ENCODE measurements at regions not wholly inside any gene's neighbourhood (a gene's known extent, or its start where the extent isn't known, plus 50 kb on each side); places are given as distances from the start of the nearest gene placed in this dataset.

GRCh38 chr6:125446011-125446410 lies 144.2 kb upstream of the HDDC2 start:
- peaks cover 13% of the 10 kb centered on the region for H3K9me3 Mint-ChIP-seq
- no peaks in the 10 kb centered on the region; the same call in 1 of the 2 replicates for H3K27me3 Mint-ChIP-seq (ENCODE audit: low read depth)
- no peak overlapping the region for H3K27ac Mint-ChIP-seq
- TF ChIP-seq MXD4 (CRISPR knock-in tag; IDR thresholded peaks at IDR 0.05; ENCODE audit: borderline replicate concordance) (no peak), SP1 (CRISPR knock-in tag; conservative IDR thresholded peaks at IDR 0.05) (no peak), SMAD4 (CRISPR knock-in tag; IDR thresholded peaks at IDR 0.05) (no peak), PRRX2 (CRISPR knock-in tag; IDR thresholded peaks at IDR 0.05) (no peak)
- ATAC-seq (no peak), DNase-seq (ENCODE audit: low spot score) (no peak)
- no peak overlapping the region for H3K4me3 Mint-ChIP-seq
- POLR2A ChIA-PET = no interaction called here
- CTCF ChIA-PET = no interaction called here
- H3K4me1 Mint-ChIP-seq = peaks cover 27% of the 10 kb centered on the region
- H3K36me3 Mint-ChIP-seq = peaks cover 4% of the 10 kb centered on the region

GRCh38 chr6:125451750-125452149 lies 150.0 kb upstream of the HDDC2 start:
- no peak for DNase-seq (ENCODE audit: low spot score)
- H3K4me1 Mint-ChIP-seq = peaks cover 2% of the 10 kb centered on the region
- H3K36me3 Mint-ChIP-seq = peaks cover 33% of the 10 kb centered on the region
- no peak for ATAC-seq
- TF ChIP-seq NR3C1 (CRISPR knock-in tag; conservative IDR thresholded peaks at IDR 0.05; ENCODE audit: low read depth) (no peak), ERG (CRISPR knock-in tag; IDR thresholded peaks at IDR 0.05) (no peak), USF1 (CRISPR knock-in tag; IDR thresholded peaks at IDR 0.05) (no peak), FOXK1 (CRISPR knock-in tag; IDR thresholded peaks at IDR 0.05) (no peak), ZBTB43 (CRISPR knock-in tag; IDR thresholded peaks at IDR 0.05) (no peak), GTF2I (CRISPR knock-in tag; conservative IDR thresholded peaks at IDR 0.05) (no peak), HMGXB4 (CRISPR knock-in tag; IDR thresholded peaks at IDR 0.05) (no peak), ZNF232 (CRISPR knock-in tag; IDR thresholded peaks at IDR 0.05) (no peak), NR2C2 (CRISPR knock-in tag; IDR thresholded peaks at IDR 0.05) (no peak), GRHL2 (CRISPR knock-in tag; IDR thresholded peaks at IDR 0.05; ENCODE audit: insufficient replicate concordance, severe bottlenecking) (no peak), RORB (CRISPR knock-in tag; IDR thresholded peaks at IDR 0.05) (no peak), ZNF317 (CRISPR knock-in tag; IDR thresholded peaks at IDR 0.05; ENCODE audit: borderline replicate concordance, low read depth) (no peak), ATF1 (CRISPR knock-in tag; IDR thresholded peaks at IDR 0.05) (no peak), ATF2 (CRISPR knock-in tag; IDR thresholded peaks at IDR 0.05; ENCODE audit: borderline replicate concordance, low read depth) (no peak), E2F1 (CRISPR knock-in tag; IDR thresholded peaks at IDR 0.05) (no peak), OVOL2 (CRISPR knock-in tag; IDR thresholded peaks at IDR 0.05; ENCODE audit: borderline replicate concordance) (no peak), TEAD1 (CRISPR knock-in tag; IDR thresholded peaks at IDR 0.05) (no peak), SOX15 (CRISPR knock-in tag; IDR thresholded peaks at IDR 0.05) (no peak)
- TF ChIP-seq, protein P1, sequence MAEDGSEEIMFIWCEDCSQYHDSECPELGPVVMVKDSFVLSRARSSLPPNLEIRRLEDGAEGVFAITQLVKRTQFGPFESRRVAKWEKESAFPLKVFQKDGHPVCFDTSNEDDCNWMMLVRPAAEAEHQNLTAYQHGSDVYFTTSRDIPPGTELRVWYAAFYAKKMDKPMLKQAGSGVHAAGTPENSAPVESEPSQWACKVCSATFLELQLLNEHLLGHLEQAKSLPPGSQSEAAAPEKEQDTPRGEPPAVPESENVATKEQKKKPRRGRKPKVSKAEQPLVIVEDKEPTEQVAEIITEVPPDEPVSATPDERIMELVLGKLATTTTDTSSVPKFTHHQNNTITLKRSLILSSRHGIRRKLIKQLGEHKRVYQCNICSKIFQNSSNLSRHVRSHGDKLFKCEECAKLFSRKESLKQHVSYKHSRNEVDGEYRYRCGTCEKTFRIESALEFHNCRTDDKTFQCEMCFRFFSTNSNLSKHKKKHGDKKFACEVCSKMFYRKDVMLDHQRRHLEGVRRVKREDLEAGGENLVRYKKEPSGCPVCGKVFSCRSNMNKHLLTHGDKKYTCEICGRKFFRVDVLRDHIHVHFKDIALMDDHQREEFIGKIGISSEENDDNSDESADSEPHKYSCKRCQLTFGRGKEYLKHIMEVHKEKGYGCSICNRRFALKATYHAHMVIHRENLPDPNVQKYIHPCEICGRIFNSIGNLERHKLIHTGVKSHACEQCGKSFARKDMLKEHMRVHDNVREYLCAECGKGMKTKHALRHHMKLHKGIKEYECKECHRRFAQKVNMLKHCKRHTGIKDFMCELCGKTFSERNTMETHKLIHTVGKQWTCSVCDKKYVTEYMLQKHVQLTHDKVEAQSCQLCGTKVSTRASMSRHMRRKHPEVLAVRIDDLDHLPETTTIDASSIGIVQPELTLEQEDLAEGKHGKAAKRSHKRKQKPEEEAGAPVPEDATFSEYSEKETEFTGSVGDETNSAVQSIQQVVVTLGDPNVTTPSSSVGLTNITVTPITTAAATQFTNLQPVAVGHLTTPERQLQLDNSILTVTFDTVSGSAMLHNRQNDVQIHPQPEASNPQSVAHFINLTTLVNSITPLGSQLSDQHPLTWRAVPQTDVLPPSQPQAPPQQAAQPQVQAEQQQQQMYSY (CRISPR knock-in tag; IDR thresholded peaks at IDR 0.05) = no peak
- TF ChIP-seq, protein P2, sequence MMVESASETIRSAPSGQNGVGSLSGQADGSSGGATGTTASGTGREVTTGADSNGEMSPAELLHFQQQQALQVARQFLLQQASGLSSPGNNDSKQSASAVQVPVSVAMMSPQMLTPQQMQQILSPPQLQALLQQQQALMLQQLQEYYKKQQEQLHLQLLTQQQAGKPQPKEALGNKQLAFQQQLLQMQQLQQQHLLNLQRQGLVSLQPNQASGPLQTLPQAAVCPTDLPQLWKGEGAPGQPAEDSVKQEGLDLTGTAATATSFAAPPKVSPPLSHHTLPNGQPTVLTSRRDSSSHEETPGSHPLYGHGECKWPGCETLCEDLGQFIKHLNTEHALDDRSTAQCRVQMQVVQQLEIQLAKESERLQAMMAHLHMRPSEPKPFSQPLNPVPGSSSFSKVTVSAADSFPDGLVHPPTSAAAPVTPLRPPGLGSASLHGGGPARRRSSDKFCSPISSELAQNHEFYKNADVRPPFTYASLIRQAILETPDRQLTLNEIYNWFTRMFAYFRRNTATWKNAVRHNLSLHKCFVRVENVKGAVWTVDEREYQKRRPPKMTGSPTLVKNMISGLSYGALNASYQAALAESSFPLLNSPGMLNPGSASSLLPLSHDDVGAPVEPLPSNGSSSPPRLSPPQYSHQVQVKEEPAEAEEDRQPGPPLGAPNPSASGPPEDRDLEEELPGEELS (CRISPR knock-in tag; IDR thresholded peaks at IDR 0.05) = no peak
- H3K27ac Mint-ChIP-seq = no peak overlapping the region
- peaks cover 52% of the 10 kb centered on the region for H3K9me3 Mint-ChIP-seq
- POLR2A ChIA-PET = no interaction called here
- no peaks in the 10 kb centered on the region for H3K27me3 Mint-ChIP-seq (ENCODE audit: low read depth)
- no peak overlapping the region for H3K4me3 Mint-ChIP-seq
- CTCF ChIA-PET = no interaction called here

Measured in WTC11 (cell line).